Heart left ventricle (tissue), 13 donors: ENCODE measurements at regions not wholly inside any gene's neighbourhood (a gene's known extent, or its start where the extent isn't known, plus 50 kb on each side); places are given as distances from the start of the nearest gene placed in this dataset.

Experiments
- POLR2A ChIP-seq, 2 donors: fragments of 450-650 bp; IDR thresholded peaks; one replicate each; pipeline ENCODE4 v1.6.1; 2017; ENCODE audit warnings: antibody characterized with exemption in 2 of 2, mild to moderate bottlenecking in 2 of 2, moderate library complexity in 2 of 2
- TF ChIP-seq, protein P1 (sequence below), 12 donors: fragments of 200-600 bp; sonication (generic) in 4 of 12; IDR thresholded peaks; one replicate each; pipeline versions ENCODE4 v1.5.0 to v1.8.0; 2018 to 2022; ENCODE audit warnings: antibody characterized with exemption in 12 of 12, mild to moderate bottlenecking in 5 of 12
- donor health status: ischemic (EF 13 %, LVEDD 7.1; RV severe dilation, severe dysfunction).
- donor health status: DM: no; HTN: yes; CAD: no.
- donor health status: DM: no; HTN: no; CAD: no.
- donor health status: ischemic (EF 25% LVEDD 6.9; RV normal size, moderate dysfunction).
- donor health status: ischemic (EF 25% LVEDD 5.7; RV mildly dilated, moderate dysfunction).
- donor health status: ischemic (EF 35%, LVEDD 5.7; RV mildly dilated, moderate dysfunction).
- donor health status: nonischemic (EF 11% LVEDD 7.7; RV severe dilation, severe dysfunction).
- donor health status: DM: yes; HTN: yes; CAD: no.
- donor health status: PGD.
- donor health status: ischemic (EF 29% LVEDD 5.4; RV normal size, mild dysfunction).
- donor health status: nonischemic (EF 23%, LVEDD 6.1; RV moderate dilation, normal function).

DNA sequence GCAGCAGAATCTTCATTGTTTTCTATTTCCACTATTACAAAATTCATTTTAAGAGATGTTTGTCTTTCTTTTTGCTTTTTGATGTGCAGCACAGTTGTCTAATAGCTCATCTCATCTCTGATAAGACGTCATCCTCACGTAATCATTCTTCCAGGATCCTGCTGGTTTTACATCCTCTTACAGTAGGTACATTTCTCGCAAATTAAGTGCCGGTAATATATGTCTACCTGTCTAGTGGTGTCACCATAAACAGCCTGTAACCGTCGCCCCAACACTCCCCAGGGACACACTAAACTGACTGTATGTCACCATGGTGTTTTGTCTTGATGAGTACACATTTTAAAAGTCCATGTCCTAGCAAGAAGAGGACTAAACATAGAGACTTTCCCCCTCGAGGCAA is 94.5 kb upstream of the VSTM2B start:
- TF ChIP-seq, protein P1, sequence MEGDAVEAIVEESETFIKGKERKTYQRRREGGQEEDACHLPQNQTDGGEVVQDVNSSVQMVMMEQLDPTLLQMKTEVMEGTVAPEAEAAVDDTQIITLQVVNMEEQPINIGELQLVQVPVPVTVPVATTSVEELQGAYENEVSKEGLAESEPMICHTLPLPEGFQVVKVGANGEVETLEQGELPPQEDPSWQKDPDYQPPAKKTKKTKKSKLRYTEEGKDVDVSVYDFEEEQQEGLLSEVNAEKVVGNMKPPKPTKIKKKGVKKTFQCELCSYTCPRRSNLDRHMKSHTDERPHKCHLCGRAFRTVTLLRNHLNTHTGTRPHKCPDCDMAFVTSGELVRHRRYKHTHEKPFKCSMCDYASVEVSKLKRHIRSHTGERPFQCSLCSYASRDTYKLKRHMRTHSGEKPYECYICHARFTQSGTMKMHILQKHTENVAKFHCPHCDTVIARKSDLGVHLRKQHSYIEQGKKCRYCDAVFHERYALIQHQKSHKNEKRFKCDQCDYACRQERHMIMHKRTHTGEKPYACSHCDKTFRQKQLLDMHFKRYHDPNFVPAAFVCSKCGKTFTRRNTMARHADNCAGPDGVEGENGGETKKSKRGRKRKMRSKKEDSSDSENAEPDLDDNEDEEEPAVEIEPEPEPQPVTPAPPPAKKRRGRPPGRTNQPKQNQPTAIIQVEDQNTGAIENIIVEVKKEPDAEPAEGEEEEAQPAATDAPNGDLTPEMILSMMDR (IDR thresholded peaks at IDR 0.05), result no peak
- no peak for TF ChIP-seq POLR2A (IDR thresholded peaks at IDR 0.05)
